ENCODE measurements at regions not wholly inside any gene's neighbourhood (a gene's known extent, or its start where the extent isn't known, plus 50 kb on each side); places are given as distances from the start of the nearest gene placed in this dataset.

- no peak for DNase-seq (ENCODE audit: low read depth in 4 of 4, low spot score in 2 of 4)
Measured at GRCh38 chr4:41452484-41453225, 85.3 kb upstream of the LIMCH1 start.

DNA sequence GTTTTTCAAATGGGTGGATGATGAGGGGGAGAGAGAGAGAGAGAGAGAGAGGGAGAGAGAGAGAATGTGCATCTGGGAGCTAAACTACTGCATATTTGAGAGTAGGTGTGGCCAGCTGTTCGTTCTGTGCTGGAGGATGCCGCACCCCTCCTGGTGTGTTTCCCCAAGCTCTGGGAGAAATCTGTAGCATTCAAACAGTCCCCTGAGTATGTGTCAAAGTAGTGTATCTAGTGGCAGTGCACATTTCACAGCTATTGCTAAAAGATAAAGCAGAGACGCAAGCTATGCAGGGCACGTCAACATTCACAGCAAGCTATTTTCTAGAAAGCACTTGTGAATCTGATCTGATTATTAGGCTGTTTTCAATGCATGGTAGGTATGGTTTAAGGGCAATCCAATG is 83.5 kb upstream of the LIMCH1 start:
- DNase-seq (ENCODE audit: low read depth in 4 of 4, low spot score in 2 of 4) = no peak

DNA sequence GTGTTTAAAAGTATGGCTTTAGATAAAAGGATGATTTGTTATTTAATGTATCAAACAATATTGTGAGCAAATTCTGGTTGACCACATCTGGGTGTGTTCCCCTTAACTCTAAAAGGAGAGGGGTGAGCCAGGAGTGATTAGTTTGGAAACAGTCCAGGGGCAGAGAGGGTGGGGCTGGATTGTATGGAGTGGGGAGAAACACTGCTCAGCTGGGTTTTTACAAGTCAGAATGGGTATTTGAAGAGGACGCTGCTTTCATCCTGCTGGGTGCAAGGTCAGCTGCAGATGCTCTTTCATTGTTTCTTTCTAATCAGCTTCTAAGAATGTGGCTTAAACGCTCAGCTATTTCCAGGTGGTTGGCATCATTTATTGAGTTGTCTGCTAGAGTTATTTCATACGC is 82.8 kb upstream of the LIMCH1 start:
- no peak for DNase-seq (ENCODE audit: low read depth in 4 of 4, low spot score in 2 of 4)

- no peak for DNase-seq (ENCODE audit: low read depth in 4 of 4, low spot score in 2 of 4)
Measured at GRCh38 chr4:41456559-41457101, 81.3 kb upstream of the LIMCH1 start.

DNA sequence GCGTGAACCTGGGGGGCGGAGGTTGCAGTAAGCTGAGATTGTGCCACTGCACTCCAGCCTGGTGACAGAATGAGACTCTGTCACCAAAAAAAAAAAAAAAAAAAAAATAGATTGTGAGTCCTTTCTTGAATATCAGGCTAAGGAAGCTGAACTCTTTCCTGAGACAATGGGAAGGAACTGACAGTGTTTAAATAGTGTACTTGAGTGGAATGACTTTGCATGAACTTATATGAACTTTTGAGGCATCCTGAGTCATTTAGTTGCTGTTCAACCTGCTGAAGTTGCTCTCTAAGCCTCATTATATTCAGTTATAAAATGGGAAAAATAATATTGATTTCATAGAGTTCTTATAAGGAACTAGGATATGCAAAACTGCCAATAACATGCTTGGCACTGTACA is 79.3 kb upstream of the LIMCH1 start:
- no peak for DNase-seq (ENCODE audit: low read depth in 4 of 4, low spot score in 2 of 4)

DNA sequence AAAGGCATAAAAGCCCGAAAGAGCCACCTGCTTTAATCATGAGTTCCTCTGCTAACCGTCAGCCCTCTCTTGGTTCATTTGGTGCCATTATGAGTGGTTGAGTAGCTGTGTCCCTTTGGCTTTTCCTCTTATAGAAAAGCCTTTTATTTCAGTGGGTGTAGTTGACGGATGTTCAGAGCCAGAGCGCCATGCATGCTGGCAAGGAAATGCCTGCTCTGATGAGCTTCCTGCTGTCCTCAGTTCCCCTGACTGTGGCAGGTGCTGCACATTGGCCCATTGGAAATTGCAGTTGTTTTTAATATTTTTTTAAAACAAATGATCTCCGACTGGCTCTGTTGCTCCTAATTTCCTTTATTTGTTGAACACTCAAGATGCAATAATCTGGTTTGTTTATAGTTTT is 77.3 kb upstream of the LIMCH1 start:
- DNase-seq (ENCODE audit: low read depth in 4 of 4, low spot score in 2 of 4) = no peak

GRCh38 chr4:41461780-41462307 is 76.1 kb upstream of the LIMCH1 start:
- DNase-seq (ENCODE audit: low read depth in 4 of 4, low spot score in 2 of 4) = no peak

GRCh38 chr4:41465146-41465761 is 72.7 kb upstream of the LIMCH1 start:
- DNase-seq (ENCODE audit: low read depth in 4 of 4, low spot score in 2 of 4) = no peak

GRCh38 chr4:41466249-41466648 is 71.7 kb upstream of the LIMCH1 start:
- no peak for DNase-seq (ENCODE audit: low read depth in 4 of 4, low spot score in 2 of 4)

DNA sequence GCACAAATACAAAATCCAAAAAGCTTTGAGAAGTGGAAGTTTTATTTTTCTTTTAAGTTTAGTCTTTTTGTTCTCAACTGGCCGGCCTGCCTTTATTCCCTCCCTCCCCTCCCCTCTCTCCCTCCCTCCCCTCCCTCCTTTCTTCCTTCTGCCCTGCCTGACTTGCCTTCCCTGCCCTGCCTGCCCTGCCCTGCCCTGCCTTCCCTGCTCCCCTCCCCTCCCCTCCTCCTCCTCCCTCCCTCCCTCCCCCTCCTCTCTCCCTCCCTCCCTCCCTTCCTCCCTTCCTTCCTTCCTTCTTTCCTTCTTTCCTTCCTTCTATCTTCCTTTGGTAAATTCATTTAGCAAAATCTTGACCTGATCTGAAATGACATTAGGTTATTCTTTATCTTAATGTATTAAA is 69.8 kb upstream of the LIMCH1 start:
- DNase-seq (ENCODE audit: low read depth in 4 of 4, low spot score in 2 of 4) = no peak

DNA sequence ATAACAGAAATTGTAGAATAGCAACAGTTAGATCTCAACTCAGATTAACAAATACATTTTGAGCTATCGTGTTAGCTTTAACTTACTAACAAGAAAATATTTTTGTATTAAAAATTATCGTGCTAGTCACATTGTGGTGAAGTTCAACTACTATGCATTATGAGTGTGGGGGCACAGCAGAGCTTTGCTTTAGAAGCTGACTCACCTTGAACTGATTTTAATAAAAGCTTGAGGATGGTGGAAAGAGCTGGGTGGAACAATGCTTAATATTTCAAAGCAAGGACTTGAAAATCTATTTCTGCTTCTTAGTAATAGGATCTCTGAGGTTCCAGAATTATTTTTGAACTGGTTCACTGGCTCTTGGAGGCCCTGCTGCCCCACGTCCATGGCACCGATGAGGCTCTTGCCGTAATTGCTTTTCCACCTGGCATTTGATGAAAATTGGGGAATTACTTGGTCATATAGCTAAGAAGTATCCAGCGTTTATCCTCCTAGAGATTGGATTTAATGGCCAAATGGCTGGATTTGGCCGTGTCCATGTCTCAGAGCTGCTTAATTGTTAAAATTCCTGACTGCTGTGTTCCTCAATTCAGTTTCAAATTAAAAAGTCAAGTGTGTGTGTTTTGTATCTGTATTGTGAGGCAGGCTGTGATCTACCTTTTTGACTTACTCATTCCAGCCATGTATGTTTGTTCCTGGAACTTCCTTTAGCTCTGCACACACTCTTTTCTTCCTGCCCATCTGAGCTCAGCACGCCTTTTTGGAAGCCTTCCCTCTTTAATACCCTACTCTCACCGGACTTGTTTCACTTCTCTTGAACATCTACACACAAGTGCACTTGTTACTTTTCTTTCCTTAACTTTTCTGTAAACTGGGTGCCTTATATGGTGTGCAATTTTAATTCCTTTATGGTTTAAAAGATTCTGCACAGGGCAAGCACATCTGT is 66.6 kb upstream of the LIMCH1 start:
- DNase-seq (ENCODE audit: low read depth in 4 of 4, low spot score in 2 of 4) = no peak

DNA sequence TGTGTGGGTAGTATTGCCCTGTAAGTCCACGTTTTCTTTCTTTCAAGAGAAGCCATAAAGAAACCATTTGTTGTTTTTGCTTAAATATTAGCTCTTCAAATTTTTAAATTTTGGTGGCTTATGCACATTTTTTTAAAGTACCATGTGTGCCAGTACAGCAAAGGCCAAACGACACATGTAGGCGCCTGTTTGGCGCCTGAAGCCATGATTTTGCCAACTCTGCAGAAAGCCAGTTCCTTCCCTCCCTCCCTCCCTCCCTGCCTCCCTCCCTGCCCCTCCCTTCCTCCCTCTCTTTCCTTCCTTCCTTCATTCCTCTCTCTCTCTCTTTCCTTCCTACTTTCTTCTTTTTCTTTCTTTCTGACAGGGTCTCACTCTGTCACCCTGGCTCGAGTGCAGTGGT is 65.9 kb upstream of the LIMCH1 start:
- DNase-seq (ENCODE audit: low read depth in 4 of 4, low spot score in 2 of 4) = no peak

DNA sequence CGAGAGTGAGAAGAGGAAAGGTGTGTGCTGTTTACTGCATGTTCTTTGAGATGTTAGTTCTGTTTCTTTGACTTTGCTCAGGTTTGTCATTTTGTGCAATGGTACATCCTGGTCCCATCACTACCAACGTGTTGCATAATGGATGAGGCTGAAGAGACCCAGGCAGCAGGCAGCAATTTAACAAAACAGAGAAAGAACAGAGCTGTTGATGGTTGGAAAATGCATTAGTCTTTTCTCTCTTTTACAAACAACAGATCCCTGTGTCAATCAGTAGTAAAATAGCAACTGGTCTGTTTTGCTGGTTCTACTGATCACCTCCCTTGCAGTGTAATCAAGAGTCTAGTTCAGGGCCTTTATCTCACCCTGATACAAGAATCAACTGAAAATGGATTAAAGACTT is 64.8 kb upstream of the LIMCH1 start:
- no peak for DNase-seq (ENCODE audit: low read depth in 4 of 4, low spot score in 2 of 4)

- no peak for DNase-seq (ENCODE audit: low read depth in 4 of 4, low spot score in 2 of 4)
Measured at GRCh38 chr4:41475402-41475801, 62.6 kb upstream of the LIMCH1 start.

GRCh38 chr4:41476310-41476885 is 61.6 kb upstream of the LIMCH1 start:
- DNase-seq (ENCODE audit: low read depth in 4 of 4, low spot score in 2 of 4) = no peak

DNA sequence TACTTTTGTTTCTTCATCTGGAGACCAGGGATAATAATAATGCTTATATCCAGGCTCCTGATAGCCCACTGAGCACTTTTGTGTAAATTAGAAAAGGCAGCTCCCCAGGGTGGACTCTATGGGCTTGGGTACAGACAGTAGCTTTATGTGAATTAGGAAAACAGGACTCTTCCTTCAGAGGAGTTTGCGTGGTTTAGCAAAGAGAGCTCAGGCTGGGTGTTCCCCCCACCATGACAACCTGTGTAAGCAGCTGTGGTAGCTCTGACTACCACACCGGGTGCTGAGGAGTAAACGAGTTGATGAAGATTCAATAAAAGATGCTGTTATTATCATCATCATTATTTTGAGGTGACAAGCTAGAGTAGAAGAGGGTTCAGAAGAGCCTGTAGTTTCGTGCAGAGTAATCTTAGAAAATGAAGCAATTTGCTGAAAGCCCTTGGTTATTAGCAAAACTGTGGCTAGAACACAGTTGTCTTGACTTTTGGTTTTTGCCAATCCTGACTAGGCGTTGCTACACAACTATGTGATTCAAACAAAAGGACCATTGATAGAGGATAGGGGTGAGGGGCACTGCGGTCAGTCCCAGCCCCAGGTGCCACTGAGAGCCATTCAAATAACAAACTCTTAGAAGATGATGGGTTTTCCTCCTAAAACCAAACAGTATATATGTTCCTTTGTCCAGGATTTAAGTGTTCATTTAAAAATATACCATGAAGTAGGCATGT is 60.6 kb upstream of the LIMCH1 start:
- DNase-seq (ENCODE audit: low read depth in 4 of 4, low spot score in 2 of 4) = no peak

GRCh38 chr4:41478518-41478917 is 59.4 kb upstream of the LIMCH1 start:
- no peak for DNase-seq (ENCODE audit: low read depth in 4 of 4, low spot score in 2 of 4)

DNA sequence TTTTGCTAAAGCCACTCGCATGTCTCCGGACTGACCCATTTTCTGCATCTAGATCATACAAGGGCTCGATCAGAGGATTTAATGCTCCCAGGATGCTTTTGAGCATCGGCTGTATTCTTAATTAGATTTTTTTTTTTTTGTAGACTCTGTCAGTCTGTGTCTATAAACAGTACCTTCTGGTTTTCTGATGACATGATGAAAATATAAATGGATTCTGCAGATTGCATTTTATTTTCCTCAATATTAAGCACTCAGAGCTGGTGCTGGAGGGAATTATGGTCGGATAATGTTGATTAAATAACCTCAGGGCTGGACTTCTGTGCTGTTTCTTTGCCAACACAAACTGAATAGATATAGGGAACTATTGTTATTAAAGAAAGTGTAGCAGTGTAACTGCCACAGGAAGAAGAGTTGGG is 57.1 kb upstream of the LIMCH1 start:
- no peak for DNase-seq (ENCODE audit: low read depth in 4 of 4, low spot score in 2 of 4)

GRCh38 chr4:41483771-41484170 is 54.2 kb upstream of the LIMCH1 start:
- no peak for DNase-seq (ENCODE audit: low read depth in 4 of 4, low spot score in 2 of 4)

GRCh38 chr4:41485041-41485440 is 52.9 kb upstream of the LIMCH1 start:
- no peak for DNase-seq (ENCODE audit: low read depth in 4 of 4, low spot score in 2 of 4)
